Adrenal gland (tissue), 5 donors: ENCODE measurements at regions not wholly inside any gene's neighbourhood (a gene's known extent, or its start where the extent isn't known, plus 50 kb on each side); places are given as distances from the start of the nearest gene placed in this dataset.

ENCODE experiments used
- POLR2A ChIP-seq, 2 donors: fragments of 450-650 bp; IDR thresholded peaks; one replicate each; pipeline ENCODE4 v1.6.1; 2017; ENCODE audit warnings: antibody characterized with exemption in 2 of 2, mild to moderate bottlenecking in 2 of 2, moderate library complexity in 1 of 2
- TF ChIP-seq, protein P1 (sequence below), 6 experiments: fragments of 450-650 bp in 4 of 6; fragments of 200-600 bp in 2 of 6; sonication (generic) in 1 of 6; IDR thresholded peaks; 1 replicate in 5 of 6; 2 replicates in 1 of 6; pipeline versions ENCODE4 v1.5.1 to v1.8.0; 2016 to 2021; ENCODE audit warnings: antibody characterized with exemption in 6 of 6, mild to moderate bottlenecking in 2 of 6, moderate library complexity in 1 of 6
- donor health status: DM: no; HTN: no; CAD: no.

DNA sequence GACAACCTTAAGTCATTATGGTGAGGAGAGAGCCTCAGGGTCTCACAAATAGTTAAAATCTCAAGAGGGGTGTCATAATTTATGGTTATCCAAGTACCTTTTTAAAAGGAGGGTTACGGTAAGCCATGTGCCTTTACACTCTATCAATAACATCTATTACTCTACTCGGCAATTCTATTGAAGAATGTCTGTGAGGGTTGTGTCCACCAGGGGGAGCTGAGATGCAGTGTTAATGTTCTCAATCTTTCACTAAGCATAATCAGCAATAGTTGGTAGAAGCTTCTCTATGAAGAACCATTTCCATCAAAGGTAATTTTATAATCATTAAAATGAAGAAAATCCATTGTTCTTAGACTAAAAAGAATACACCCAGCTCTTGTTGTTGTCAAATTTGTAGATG lies 457.4 kb downstream of the CENPC start:
- TF ChIP-seq POLR2A (IDR thresholded peaks at IDR 0.05) = no peak
- TF ChIP-seq, protein P1, sequence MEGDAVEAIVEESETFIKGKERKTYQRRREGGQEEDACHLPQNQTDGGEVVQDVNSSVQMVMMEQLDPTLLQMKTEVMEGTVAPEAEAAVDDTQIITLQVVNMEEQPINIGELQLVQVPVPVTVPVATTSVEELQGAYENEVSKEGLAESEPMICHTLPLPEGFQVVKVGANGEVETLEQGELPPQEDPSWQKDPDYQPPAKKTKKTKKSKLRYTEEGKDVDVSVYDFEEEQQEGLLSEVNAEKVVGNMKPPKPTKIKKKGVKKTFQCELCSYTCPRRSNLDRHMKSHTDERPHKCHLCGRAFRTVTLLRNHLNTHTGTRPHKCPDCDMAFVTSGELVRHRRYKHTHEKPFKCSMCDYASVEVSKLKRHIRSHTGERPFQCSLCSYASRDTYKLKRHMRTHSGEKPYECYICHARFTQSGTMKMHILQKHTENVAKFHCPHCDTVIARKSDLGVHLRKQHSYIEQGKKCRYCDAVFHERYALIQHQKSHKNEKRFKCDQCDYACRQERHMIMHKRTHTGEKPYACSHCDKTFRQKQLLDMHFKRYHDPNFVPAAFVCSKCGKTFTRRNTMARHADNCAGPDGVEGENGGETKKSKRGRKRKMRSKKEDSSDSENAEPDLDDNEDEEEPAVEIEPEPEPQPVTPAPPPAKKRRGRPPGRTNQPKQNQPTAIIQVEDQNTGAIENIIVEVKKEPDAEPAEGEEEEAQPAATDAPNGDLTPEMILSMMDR (IDR thresholded peaks at IDR 0.05) = peak; percentile 42 to 67 (median 56)
